ENCODE measurements at regions not wholly inside any gene's neighbourhood (a gene's known extent, or its start where the extent isn't known, plus 50 kb on each side); places are given as distances from the start of the nearest gene placed in this dataset.

DNA sequence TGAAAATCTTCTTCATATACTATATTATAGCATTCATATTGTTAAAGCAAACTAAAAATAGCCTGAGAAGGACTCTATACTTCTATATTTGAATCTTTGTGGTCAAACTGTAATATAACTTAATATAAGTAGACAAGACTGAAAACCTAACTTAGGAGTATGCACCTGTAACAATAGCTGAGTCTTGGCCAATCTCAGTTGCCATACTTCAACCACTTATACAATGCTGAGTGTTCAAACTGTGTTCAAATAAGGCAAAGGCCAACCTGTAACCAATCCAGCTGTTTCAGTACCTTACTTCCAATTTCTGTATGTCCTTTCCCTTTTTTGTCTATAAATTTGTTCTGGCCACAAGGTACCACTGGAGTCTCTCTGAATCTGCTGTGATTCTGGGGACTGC, 1360.8 kb upstream of the CDH9 start:
- intact Hi-C loops (cut with micrococcal nuclease): no loop called here
- H3K79me2 ChIP-seq (ENCODE audit: control insufficient read depth, insufficient read depth, low read length): no peaks in the 10 kb centered on the region
- H2AFZ ChIP-seq (ENCODE audit: low read depth, low read length): no peak overlapping the region
- POLR2A ChIA-PET: no interaction called here
- FAIRE-seq (no peak), DNase-seq (ENCODE audit: low read depth, low spot score) (no peak)
- no peaks in the 10 kb centered on the region for H3K36me3 ChIP-seq (ENCODE audit: control insufficient read depth in 2 of 2, extremely low read depth in 1 of 2, insufficient read depth in 2 of 2, low read length in 2 of 2)
- H3K9ac ChIP-seq (replicated peaks; ENCODE audit: extremely low read depth, insufficient read depth, low read length): no peak overlapping the region
- CTCF ChIA-PET: interaction anchor here (1.3 kb wide), 1 partner anchor 54 kb away, joined by 4 read pairs; no protein-coding TSS in a partner anchor
- H3K9me1 ChIP-seq (replicated peaks; ENCODE audit: control insufficient read depth, extremely low read depth, insufficient read depth, low read length): no peaks in the 10 kb centered on the region
- H3K4me1 ChIP-seq (ENCODE audit: control insufficient read depth, extremely low read depth, insufficient read depth, low read length): no peaks in the 10 kb centered on the region
- H3K4me3 ChIP-seq (replicated peaks in 1 of 3; ENCODE audit: insufficient read depth in 1 of 3, low read depth in 1 of 3, low read length in 3 of 3): no peak overlapping the region
- H3K9me3 ChIP-seq (replicated peaks; ENCODE audit: control insufficient read depth, insufficient read depth, low read length): no peaks in the 10 kb centered on the region
- TF ChIP-seq JUN (IDR thresholded peaks at IDR 0.05; ENCODE audit: borderline replicate concordance, insufficient read depth, insufficient read length, low read depth): no peak
- TF ChIP-seq GATA2 (IDR thresholded peaks at IDR 0.05; ENCODE audit: insufficient read depth, insufficient read length, low read depth, low read length): no peak
- TF ChIP-seq EZH2 (IDR thresholded peaks at IDR 0.05; ENCODE audit: borderline replicate concordance, low read depth, low read length, severe bottlenecking): no peak
- no peak for TF ChIP-seq MYC (IDR thresholded peaks at IDR 0.05; ENCODE audit: low read depth, low read length)
- TF ChIP-seq, protein P1, sequence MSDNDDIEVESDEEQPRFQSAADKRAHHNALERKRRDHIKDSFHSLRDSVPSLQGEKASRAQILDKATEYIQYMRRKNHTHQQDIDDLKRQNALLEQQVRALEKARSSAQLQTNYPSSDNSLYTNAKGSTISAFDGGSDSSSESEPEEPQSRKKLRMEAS (IDR thresholded peaks at IDR 0.05; ENCODE audit: insufficient read depth, insufficient read length): no peak
- TF ChIP-seq FOS (IDR thresholded peaks at IDR 0.05; ENCODE audit: borderline replicate concordance, insufficient read depth, low read length): no peak
- no peak for TF ChIP-seq POLR2AphosphoS5 (IDR thresholded peaks at IDR 0.05; ENCODE audit: insufficient read depth, low read depth, low read length)
- TF ChIP-seq, protein P2, sequence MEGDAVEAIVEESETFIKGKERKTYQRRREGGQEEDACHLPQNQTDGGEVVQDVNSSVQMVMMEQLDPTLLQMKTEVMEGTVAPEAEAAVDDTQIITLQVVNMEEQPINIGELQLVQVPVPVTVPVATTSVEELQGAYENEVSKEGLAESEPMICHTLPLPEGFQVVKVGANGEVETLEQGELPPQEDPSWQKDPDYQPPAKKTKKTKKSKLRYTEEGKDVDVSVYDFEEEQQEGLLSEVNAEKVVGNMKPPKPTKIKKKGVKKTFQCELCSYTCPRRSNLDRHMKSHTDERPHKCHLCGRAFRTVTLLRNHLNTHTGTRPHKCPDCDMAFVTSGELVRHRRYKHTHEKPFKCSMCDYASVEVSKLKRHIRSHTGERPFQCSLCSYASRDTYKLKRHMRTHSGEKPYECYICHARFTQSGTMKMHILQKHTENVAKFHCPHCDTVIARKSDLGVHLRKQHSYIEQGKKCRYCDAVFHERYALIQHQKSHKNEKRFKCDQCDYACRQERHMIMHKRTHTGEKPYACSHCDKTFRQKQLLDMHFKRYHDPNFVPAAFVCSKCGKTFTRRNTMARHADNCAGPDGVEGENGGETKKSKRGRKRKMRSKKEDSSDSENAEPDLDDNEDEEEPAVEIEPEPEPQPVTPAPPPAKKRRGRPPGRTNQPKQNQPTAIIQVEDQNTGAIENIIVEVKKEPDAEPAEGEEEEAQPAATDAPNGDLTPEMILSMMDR (IDR thresholded peaks at IDR 0.05; ENCODE audit: extremely low read depth in 1 of 2, insufficient read depth in 1 of 2, low read depth in 1 of 2, low read length in 2 of 2): no peak
- TF ChIP-seq POLR2A (IDR thresholded peaks at IDR 0.05; ENCODE audit: low read depth, low read length): no peak
- BruUV-seq (replicated peaks): no TSS peak
- no peak overlapping the region for H3K27ac ChIP-seq (ENCODE audit: insufficient read depth, low read depth, low read length)
- H4K20me1 ChIP-seq (replicated peaks; ENCODE audit: control insufficient read depth, extremely low read depth, insufficient read depth, low read length): no peaks in the 10 kb centered on the region
- no peaks in the 10 kb centered on the region for H3K27me3 ChIP-seq (ENCODE audit: control insufficient read depth in 2 of 2, insufficient read depth in 2 of 2, low read length in 2 of 2)
- dilution Hi-C loops (cut with MboI; ENCODE audit: extremely low pct_ligation_motif_present, low sequenced_read_pairs): no loop called here
- H3K4me2 ChIP-seq (ENCODE audit: insufficient read depth, low read length): no peak overlapping the region

Measured in endothelial cell of umbilical vein (primary cell).